ENCODE measurements at regions not wholly inside any gene's neighbourhood (a gene's known extent, or its start where the extent isn't known, plus 50 kb on each side); places are given as distances from the start of the nearest gene placed in this dataset.

GRCh38 chr14:42654707-42655106 is 1048.0 kb downstream of the LRFN5 start:
- Histone ChIP-seq H2AFZ (replicated peaks; ENCODE audit: low read length, poor library complexity) (no peak overlapping the region), H3K36me3 (ENCODE audit: control insufficient read depth, insufficient read depth, low read length) (no peaks in the 10 kb centered on the region), H4K8ac (ENCODE audit: low read depth in 2 of 2, low read length in 2 of 2) (no peak overlapping the region), H4K5ac (ENCODE audit: low read depth, low read length) (no peak overlapping the region), H3K9me1 (ENCODE audit: insufficient read depth, low read length) (no peaks in the 10 kb centered on the region), H4K20me1 (ENCODE audit: insufficient read depth, low read length) (no peaks in the 10 kb centered on the region), H3K27me3 (ENCODE audit: control insufficient read depth, insufficient read depth, low read length) (no peaks in the 10 kb centered on the region), H2BK15ac (ENCODE audit: low read depth, low read length) (no peak overlapping the region), H3K9me3 (ENCODE audit: control insufficient read depth, insufficient read depth, low read length) (no peaks in the 10 kb centered on the region), H3K27ac (ENCODE audit: insufficient read depth, low read length) (no peak overlapping the region), H3K4me2 (ENCODE audit: low read depth, low read length) (no peak overlapping the region), H3K23ac (ENCODE audit: low read depth, low read length) (no peak overlapping the region), H3K4me3 (ENCODE audit: insufficient read depth, low read depth, low read length) (no peak overlapping the region), H2AK5ac (ENCODE audit: low read depth, low read length) (no peak overlapping the region), H3K4me1 (ENCODE audit: control insufficient read depth, insufficient read depth, low read length) (no peaks in the 10 kb centered on the region), H2AK9ac (replicated peaks; ENCODE audit: low read depth, low read length, poor library complexity) (no peak overlapping the region), H2BK20ac (ENCODE audit: low read depth, low read length) (no peak overlapping the region), H3K18ac (ENCODE audit: low read depth, low read length) (no peak overlapping the region), H3K9ac (ENCODE audit: low read depth, low read length) (no peak overlapping the region), H3K14ac (replicated peaks; ENCODE audit: low read depth, low read length) (no peak overlapping the region), H4K91ac (ENCODE audit: insufficient read depth, low read depth, low read length) (no peak overlapping the region), H3K4ac (ENCODE audit: low read depth, low read length) (no peak overlapping the region), H3K56ac (ENCODE audit: extremely low read depth, insufficient read depth, low read length) (no peak overlapping the region), H2BK5ac (ENCODE audit: low read depth, low read length, poor library complexity, severe bottlenecking) (no peak overlapping the region), H3K79me1 (ENCODE audit: low read depth in 1 of 2, low read length in 2 of 2) (no peaks in the 10 kb centered on the region), H2BK120ac (ENCODE audit: low read depth, low read length) (no peak overlapping the region)
- no CpG with 5 or more reads among the region's 2 CpGs for WGBS, 2 experiments (ENCODE audit: extremely low coverage in 2 of 2, insufficient read length in 1 of 2)
- dilution Hi-C loops (cut with HindIII; ENCODE audit: low sequenced_read_pairs, unreplicated experiment): no loop called here
- in situ Hi-C loops (cut with MboI; ENCODE audit: low sequenced_read_pairs): no loop called here
- intact Hi-C loops (cut with micrococcal nuclease): no loop called here
- ChIA-PET POLR2A (ENCODE audit: unreplicated experiment) (no interaction called here), CTCF (interaction anchor here (0.6 to 0.7 kb wide), 2 partner anchors 61 to 272 kb away, joined by 3 to 9 read pairs; no protein-coding TSS in a partner anchor)
- no peak for TF ChIP-seq POLR2A (IDR thresholded peaks at IDR 0.05; ENCODE audit: low read depth, low read length)
- TF ChIP-seq ELK1 (IDR thresholded peaks at IDR 0.05; ENCODE audit: borderline replicate concordance, low read depth, low read length): no peak
- TF ChIP-seq CTCF (conservative IDR thresholded peaks at IDR 0.05; ENCODE audit: low read depth, low read length): no peak
- no peak for TF ChIP-seq SMC3 (IDR thresholded peaks at IDR 0.05; ENCODE audit: low read depth, low read length)
- TF ChIP-seq FOS (IDR thresholded peaks at IDR 0.05; ENCODE audit: low read depth, low read length): no peak
- TF ChIP-seq RFX5 (IDR thresholded peaks at IDR 0.05; ENCODE audit: low read depth, low read length): no peak
- no peak for TF ChIP-seq NFE2L2 (IDR thresholded peaks at IDR 0.05; ENCODE audit: low read depth, low read length)
- no peak for TF ChIP-seq CEBPB (IDR thresholded peaks at IDR 0.05; ENCODE audit: low read depth, low read length)
- no peak for TF ChIP-seq BHLHE40 (IDR thresholded peaks at IDR 0.05; ENCODE audit: low read depth, low read length)
- TF ChIP-seq RCOR1 (IDR thresholded peaks at IDR 0.05; ENCODE audit: insufficient replicate concordance, low read length): no peak
- no peak for TF ChIP-seq CHD1 (IDR thresholded peaks at IDR 0.05; ENCODE audit: low read depth, low read length)
- no peak for TF ChIP-seq MXI1 (IDR thresholded peaks at IDR 0.05; ENCODE audit: borderline replicate concordance, low read depth, low read length)
- no peak for TF ChIP-seq MAFK (IDR thresholded peaks at IDR 0.05; ENCODE audit: low read depth, low read length)
- no peak for TF ChIP-seq USF2 (IDR thresholded peaks at IDR 0.05; ENCODE audit: low read depth, low read length)
- no peak for TF ChIP-seq MAZ (IDR thresholded peaks at IDR 0.05; ENCODE audit: borderline replicate concordance, low read depth, low read length)
- no peak for TF ChIP-seq RAD21 (IDR thresholded peaks at IDR 0.05; ENCODE audit: low read length)
- ATAC-seq (ENCODE audit: low read depth) (no peak), DNase-seq (no peak)
- no TSS peak for BruUV-seq (replicated peaks)
